HCT116 (cell line): ENCODE measurements at regions not wholly inside any gene's neighbourhood (a gene's known extent, or its start where the extent isn't known, plus 50 kb on each side); places are given as distances from the start of the nearest gene placed in this dataset.

Source experiments
- ATAC-seq: fragments of 200-7000 bp; cut with Tn5 transposase; 2 replicates; pipeline ENCODE4 v1.9.1; 2020; ENCODE audit warnings: mild to moderate bottlenecking, moderate library complexity
- BruUV-seq: library from RNA; stranded (reverse); fragments of 400-500 nt; replicated peaks from 2 replicates; lab custom pipeline; 2021; lab: Mats Ljungman, UMichigan
- CTCF ChIA-PET: fragments of 300-600 bp; sonication (Branson Sonifier 250); formaldehyde crosslinking; loops from one replicate; lab custom pipeline; 2021; ENCODE audit warnings: antibody characterized with exemption; lab: Charles Lee
- POLR2A ChIA-PET: fragments of 300-600, 350-600 bp; sonication (Branson Sonifier 250); formaldehyde crosslinking; loops from one replicate; lab custom pipeline; 2021; ENCODE audit warnings: antibody characterized with exemption; lab: Charles Lee
- RAD21 ChIA-PET, 2 experiments: fragments of 300-600 bp; sonication (Branson Sonifier 250); formaldehyde crosslinking; loops; one replicate each; lab custom pipeline; 2023; ENCODE audit warnings: low total read pairs in 2 of 2; ENCODE audit not compliant: uncharacterized antibody in 2 of 2, unreplicated experiment in 2 of 2, low non-redundant PET in 1 of 2; lab: Charles Lee
- DNase-seq: peaks from one replicate; pipeline ENCODE4 v3.0.0-alpha.2; 2010; ENCODE audit warnings: low read depth, low spot score
- H2AFZ ChIP-seq: fragments of 200-600 bp; shearing (Covaris generic), sonication (generic); 2 replicates; pipeline ENCODE4 v1.6.1; 2017; ENCODE audit warnings: low read depth, mixed run types, mixed read lengths, antibody characterized with exemption, low read length; ENCODE audit not compliant: poor library complexity, severe bottlenecking
- H3K27ac ChIP-seq: 2 replicates; pipeline ENCODE4 v1.5.1; 2012; ENCODE audit warnings: low read depth, low read length
- H3K27me3 ChIP-seq: fragments of 200-600 bp; sonication (generic); 2 replicates; pipeline ENCODE4 v1.6.1; 2016; ENCODE audit warnings: mixed run types, low read length, mixed read lengths; ENCODE audit not compliant: insufficient read depth
- H3K36me3 ChIP-seq, 2 experiments: fragments of 200-500 bp in 1 of 2; fragments of 200-600 bp in 1 of 2; sonication (Bioruptor generic) in 1 of 2; sonication (generic) in 1 of 2; 2 replicates each; pipeline versions ENCODE4 v1.5.1 to v1.6.1; 2014 to 2016; ENCODE audit warnings: low read length in 2 of 2, inconsistent platforms in 1 of 2, mixed read lengths in 1 of 2, mixed run types in 1 of 2; ENCODE audit not compliant: insufficient read depth in 2 of 2, control insufficient read depth in 1 of 2
- H3K4me1 ChIP-seq, 2 experiments: fragments of 200-600 bp in 1 of 2; sonication (generic) in 1 of 2; 2 replicates each; pipeline versions ENCODE4 v1.5.1 to v1.6.1; 2012 to 2017; ENCODE audit warnings: low read length in 2 of 2, inconsistent platforms in 1 of 2, mild to moderate bottlenecking in 1 of 2, mixed read lengths in 1 of 2, mixed run types in 1 of 2, moderate library complexity in 1 of 2; ENCODE audit not compliant: insufficient read depth in 2 of 2, control insufficient read depth in 1 of 2
- H3K4me2 ChIP-seq: fragments of 200-600 bp; sonication (generic); 2 replicates; pipeline ENCODE4 v1.6.1; 2017; ENCODE audit warnings: mixed run types, low read length, mixed read lengths
- H3K4me3 ChIP-seq, 2 experiments: fragments of 200-600 bp in 1 of 2; sonication (generic) in 1 of 2; replicated peaks in 1 of 2; 2 replicates each; pipeline ENCODE4 v1.5.1; 2011 to 2016; ENCODE audit warnings: low read length in 2 of 2, control low read depth in 1 of 2, low read depth in 1 of 2, mild to moderate bottlenecking in 1 of 2, mixed read lengths in 1 of 2, mixed run types in 1 of 2
- H3K79me2 ChIP-seq: fragments of 200-600 bp; sonication (generic); 2 replicates; pipeline ENCODE4 v1.6.1; 2017; ENCODE audit warnings: mild to moderate bottlenecking, mixed run types, low read length, moderate library complexity, mixed read lengths; ENCODE audit not compliant: insufficient read depth
- H3K9ac ChIP-seq: fragments of 200-600 bp; sonication (generic); 2 replicates; pipeline ENCODE4 v1.6.1; 2016; ENCODE audit warnings: low read length, mixed read lengths
- H3K9me2 ChIP-seq: fragments of 200-600 bp; sonication (generic), shearing (Covaris generic); 2 replicates; pipeline ENCODE4 v1.6.1; 2017; ENCODE audit warnings: mixed run types, mild to moderate bottlenecking, moderate library complexity; ENCODE audit not compliant: insufficient read depth
- H3K9me3 ChIP-seq, 2 experiments: fragments of 200-500 bp in 1 of 2; fragments of 200-600 bp in 1 of 2; sonication (Bioruptor generic) in 1 of 2; sonication (generic) in 1 of 2; 2 replicates each; pipeline ENCODE4 v1.6.1; 2014 to 2017; ENCODE audit warnings: low read length in 2 of 2, mixed read lengths in 2 of 2, inconsistent platforms in 1 of 2, low read depth in 1 of 2, mild to moderate bottlenecking in 1 of 2, mixed run types in 1 of 2, moderate library complexity in 1 of 2; ENCODE audit not compliant: control insufficient read depth in 1 of 2, insufficient read depth in 1 of 2
- H4K20me1 ChIP-seq: fragments of 200-600 bp; sonication (generic), shearing (Covaris generic); 2 replicates; pipeline ENCODE4 v1.6.1; 2017; ENCODE audit warnings: mixed run types, mild to moderate bottlenecking, moderate library complexity; ENCODE audit not compliant: insufficient read depth
- CBX3 ChIP-seq: IDR thresholded peaks from 2 replicates; pipeline ENCODE4 v1.6.1; 2012; ENCODE audit warnings: low read depth
- CEBPB ChIP-seq: IDR thresholded peaks from 2 replicates; pipeline ENCODE4 v1.6.1; 2012; ENCODE audit warnings: low read depth
- EZH2 ChIP-seq: fragments of 200-600 bp; sonication (generic); IDR thresholded peaks from 2 replicates; pipeline ENCODE4 v1.6.1; 2017; ENCODE audit warnings: antibody characterized with exemption, mixed run types
- EZH2phosphoT487 ChIP-seq: fragments of 200-600 bp; IDR thresholded peaks from 2 replicates; pipeline ENCODE4 v1.6.1; 2018; ENCODE audit warnings: antibody characterized with exemption, borderline replicate concordance
- FOSL1 ChIP-seq: IDR thresholded peaks from 2 replicates; pipeline ENCODE4 v1.6.1; 2012; ENCODE audit warnings: low read depth
- JUND ChIP-seq: IDR thresholded peaks from 2 replicates; pipeline ENCODE4 v1.6.1; 2012
- SP1 ChIP-seq: IDR thresholded peaks from 2 replicates; pipeline ENCODE4 v1.6.1; 2012; ENCODE audit warnings: low read depth
- SRF ChIP-seq: IDR thresholded peaks from 2 replicates; pipeline ENCODE4 v1.6.1; 2012; ENCODE audit warnings: low read depth
- YY1 ChIP-seq: IDR thresholded peaks from 2 replicates; pipeline ENCODE4 v1.6.1; 2011; ENCODE audit warnings: low read length, low read depth, moderate library complexity, mild to moderate bottlenecking; ENCODE audit not compliant: insufficient replicate concordance; ENCODE audit errors: extremely low read depth
- ZFX ChIP-seq: fragments of 450-650 bp; IDR thresholded peaks from 2 replicates; pipeline ENCODE4 v1.6.1; 2017
- intact Hi-C: fragments of 100-400 bp; cut with micrococcal nuclease; formaldehyde crosslinking; loops from 2 replicates; pipeline ENCODE4 v1.10.0; 2022
- TF ChIP-seq, protein P1 (sequence below): IDR thresholded peaks from 2 replicates; pipeline ENCODE4 v1.6.1; 2012
- TF ChIP-seq, protein P2 (sequence below): IDR thresholded peaks from 2 replicates; pipeline ENCODE4 v1.6.1; 2012; ENCODE audit warnings: low read depth

- Histone ChIP-seq H3K79me2 (no peaks in the 10 kb centered on the region), H3K36me3 (no peaks in the 10 kb centered on the region), H3K9ac (no peak overlapping the region), H3K27ac (no peak overlapping the region), H2AFZ (no peak overlapping the region), H3K4me2 (no peak overlapping the region), H3K9me3 (peaks cover 17 to 22% of the 10 kb centered on the region in 2 experiments; a peak in 2 of 4 replicates), H3K27me3 (no peaks in the 10 kb centered on the region)
- DNase-seq = no peak
- CTCF ChIA-PET = no interaction called here
- POLR2A ChIA-PET = no interaction called here
- RAD21 ChIA-PET = no interaction called here
- no TSS peak for BruUV-seq
- TF ChIP-seq SP1 = no peak
- TF ChIP-seq, protein P1, sequence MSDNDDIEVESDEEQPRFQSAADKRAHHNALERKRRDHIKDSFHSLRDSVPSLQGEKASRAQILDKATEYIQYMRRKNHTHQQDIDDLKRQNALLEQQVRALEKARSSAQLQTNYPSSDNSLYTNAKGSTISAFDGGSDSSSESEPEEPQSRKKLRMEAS = no peak
- no peak for TF ChIP-seq SRF
- TF ChIP-seq, all 23 proteins: peak for 0
- ATAC-seq = no peak
- H3K9me2 ChIP-seq = no peaks in the 10 kb centered on the region
- H3K4me3 ChIP-seq = no peak overlapping the region
- H4K20me1 ChIP-seq = no peaks in the 10 kb centered on the region
- intact Hi-C loops = no loop called here
- no peaks in the 10 kb centered on the region for H3K4me1 ChIP-seq
Measured at GRCh38 chr21:27590271-27590670, 623.4 kb upstream of the ADAMTS5 start.

DNA sequence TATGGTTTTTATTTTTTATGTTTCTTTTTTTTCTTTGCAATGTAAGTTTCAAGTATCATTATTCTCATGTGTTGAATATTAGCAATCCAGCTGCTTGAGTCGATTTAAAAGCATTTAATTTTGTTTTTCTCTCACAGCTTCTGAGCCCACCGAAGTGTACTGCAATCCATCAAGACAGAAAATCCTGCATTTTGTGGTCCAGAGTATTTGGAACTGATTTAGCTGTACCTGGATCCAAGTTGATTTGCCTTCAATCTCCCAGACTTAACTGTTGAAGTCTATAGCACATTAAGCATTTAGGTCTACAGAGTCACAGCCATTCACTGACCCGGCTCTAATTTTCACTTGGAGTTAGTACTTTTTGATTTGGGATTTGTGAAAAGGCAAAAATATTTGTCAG lies 622.9 kb upstream of the ADAMTS5 start:
- intact Hi-C loops = no loop called here
- POLR2A ChIA-PET = no interaction called here
- no peak overlapping the region for H2AFZ ChIP-seq

More for the DNA sequence above, 622.9 kb upstream of the ADAMTS5 start:
- no peaks in the 10 kb centered on the region for H3K4me1 ChIP-seq
- H3K36me3 ChIP-seq = no peaks in the 10 kb centered on the region
- H3K9ac ChIP-seq = no peak overlapping the region
- H3K27me3 ChIP-seq = no peaks in the 10 kb centered on the region
- no peak overlapping the region for H3K4me2 ChIP-seq
- no peaks in the 10 kb centered on the region for H4K20me1 ChIP-seq
- peaks cover 14 to 19% of the 10 kb centered on the region in 2 experiments; a peak in 2 of 4 replicates for H3K9me3 ChIP-seq
- BruUV-seq = no TSS peak
- no peaks in the 10 kb centered on the region for H3K79me2 ChIP-seq
- RAD21 ChIA-PET = no interaction called here
- no peak overlapping the region for H3K4me3 ChIP-seq
- ATAC-seq (no peak), DNase-seq (no peak)
- H3K27ac ChIP-seq = no peak overlapping the region
- H3K9me2 ChIP-seq = no peaks in the 10 kb centered on the region
- no peak for TF ChIP-seq EZH2
- no peak for TF ChIP-seq CEBPB
- TF ChIP-seq ZFX = no peak
- TF ChIP-seq FOSL1 = no peak
- no peak for TF ChIP-seq CBX3
- TF ChIP-seq EZH2phosphoT487 = no peak
- TF ChIP-seq YY1 = no peak
- TF ChIP-seq, protein P2, sequence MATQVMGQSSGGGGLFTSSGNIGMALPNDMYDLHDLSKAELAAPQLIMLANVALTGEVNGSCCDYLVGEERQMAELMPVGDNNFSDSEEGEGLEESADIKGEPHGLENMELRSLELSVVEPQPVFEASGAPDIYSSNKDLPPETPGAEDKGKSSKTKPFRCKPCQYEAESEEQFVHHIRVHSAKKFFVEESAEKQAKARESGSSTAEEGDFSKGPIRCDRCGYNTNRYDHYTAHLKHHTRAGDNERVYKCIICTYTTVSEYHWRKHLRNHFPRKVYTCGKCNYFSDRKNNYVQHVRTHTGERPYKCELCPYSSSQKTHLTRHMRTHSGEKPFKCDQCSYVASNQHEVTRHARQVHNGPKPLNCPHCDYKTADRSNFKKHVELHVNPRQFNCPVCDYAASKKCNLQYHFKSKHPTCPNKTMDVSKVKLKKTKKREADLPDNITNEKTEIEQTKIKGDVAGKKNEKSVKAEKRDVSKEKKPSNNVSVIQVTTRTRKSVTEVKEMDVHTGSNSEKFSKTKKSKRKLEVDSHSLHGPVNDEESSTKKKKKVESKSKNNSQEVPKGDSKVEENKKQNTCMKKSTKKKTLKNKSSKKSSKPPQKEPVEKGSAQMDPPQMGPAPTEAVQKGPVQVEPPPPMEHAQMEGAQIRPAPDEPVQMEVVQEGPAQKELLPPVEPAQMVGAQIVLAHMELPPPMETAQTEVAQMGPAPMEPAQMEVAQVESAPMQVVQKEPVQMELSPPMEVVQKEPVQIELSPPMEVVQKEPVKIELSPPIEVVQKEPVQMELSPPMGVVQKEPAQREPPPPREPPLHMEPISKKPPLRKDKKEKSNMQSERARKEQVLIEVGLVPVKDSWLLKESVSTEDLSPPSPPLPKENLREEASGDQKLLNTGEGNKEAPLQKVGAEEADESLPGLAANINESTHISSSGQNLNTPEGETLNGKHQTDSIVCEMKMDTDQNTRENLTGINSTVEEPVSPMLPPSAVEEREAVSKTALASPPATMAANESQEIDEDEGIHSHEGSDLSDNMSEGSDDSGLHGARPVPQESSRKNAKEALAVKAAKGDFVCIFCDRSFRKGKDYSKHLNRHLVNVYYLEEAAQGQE = no peak
- TF ChIP-seq SP1 = no peak
- TF ChIP-seq JUND = no peak
- TF ChIP-seq, all 23 proteins: peak for 0
- CTCF ChIA-PET = no interaction called here
